GM23248 (cell line): ENCODE measurements at regions not wholly inside any gene's neighbourhood (a gene's known extent, or its start where the extent isn't known, plus 50 kb on each side); places are given as distances from the start of the nearest gene placed in this dataset.
"Not testable (repeated sequence)": the region's sequence is repeated elsewhere in the genome, so short reads cannot be mapped to it uniquely, and the experiment has no call there.

Source experiments
- DNase-seq: peaks from one replicate; pipeline ENCODE4 v3.0.0-alpha.2; 2015
- H2AFZ ChIP-seq: fragments of 200-600 bp; sonication (generic); 2 replicates; pipeline ENCODE4 v1.6.1; 2016; ENCODE audit warnings: antibody characterized with exemption
- H3F3A ChIP-seq: fragments of 200-600 bp; sonication (generic); 2 replicates; pipeline ENCODE4 v1.6.1; 2016; ENCODE audit warnings: mild to moderate bottlenecking, antibody characterized with exemption, mixed run types; ENCODE audit not compliant: insufficient read depth
- H3K27ac ChIP-seq: fragments of 200-600 bp; sonication (generic); 2 replicates; pipeline ENCODE4 v1.5.1; 2016; ENCODE audit warnings: mild to moderate bottlenecking
- H3K27me3 ChIP-seq: fragments of 200-600 bp; sonication (generic); replicated peaks from 2 replicates; pipeline ENCODE4 v1.6.1; 2016; ENCODE audit warnings: mild to moderate bottlenecking; ENCODE audit not compliant: insufficient read depth
- H3K36me3 ChIP-seq: fragments of 200-600 bp; sonication (generic); 2 replicates; pipeline ENCODE4 v1.6.1; 2016; ENCODE audit warnings: low read depth, mild to moderate bottlenecking
- H3K4me1 ChIP-seq: fragments of 200-600 bp; sonication (generic); 2 replicates; pipeline ENCODE4 v1.6.1; 2016; ENCODE audit warnings: mild to moderate bottlenecking; ENCODE audit not compliant: insufficient read depth
- H3K4me2 ChIP-seq: fragments of 200-600 bp; sonication (generic); one replicate; pipeline ENCODE4 v1.6.1; 2016; ENCODE audit warnings: mild to moderate bottlenecking; ENCODE audit not compliant: unreplicated experiment
- H3K4me3 ChIP-seq: fragments of 200-600 bp; sonication (generic); 2 replicates; pipeline ENCODE4 v1.5.1; 2016; ENCODE audit warnings: mild to moderate bottlenecking
- H3K79me2 ChIP-seq: fragments of 200-600 bp; sonication (generic); 2 replicates; pipeline ENCODE4 v1.6.1; 2016; ENCODE audit warnings: mild to moderate bottlenecking; ENCODE audit not compliant: insufficient read depth
- H3K9ac ChIP-seq: fragments of 200-600 bp; sonication (generic); 2 replicates; pipeline ENCODE4 v1.6.1; 2016; ENCODE audit warnings: mild to moderate bottlenecking
- H3K9me2 ChIP-seq: fragments of 200-600 bp; sonication (generic); 2 replicates; pipeline ENCODE4 v1.6.1; 2016; ENCODE audit warnings: mixed run types, mild to moderate bottlenecking, moderate library complexity; ENCODE audit not compliant: insufficient read depth
- H3K9me3 ChIP-seq: fragments of 200-600 bp; sonication (generic); one replicate; pipeline ENCODE4 v1.6.1; 2017; ENCODE audit warnings: low read depth
- H4K20me1 ChIP-seq: fragments of 200-600 bp; sonication (generic); 2 replicates; pipeline ENCODE4 v1.6.0; 2016; ENCODE audit not compliant: insufficient read depth
- EZH2 ChIP-seq: fragments of 200-600 bp; sonication (generic); IDR thresholded peaks from 2 replicates; pipeline ENCODE4 v1.6.1; 2018; ENCODE audit warnings: antibody characterized with exemption, mild to moderate bottlenecking; ENCODE audit not compliant: insufficient read depth, poor library complexity, severe bottlenecking
- EZH2phosphoT487 ChIP-seq: fragments of 200-600 bp; sonication (generic); IDR thresholded peaks from 2 replicates; pipeline ENCODE4 v1.6.1; 2018; ENCODE audit warnings: antibody characterized with exemption, moderate library complexity, mild to moderate bottlenecking, low read depth; ENCODE audit not compliant: insufficient read depth
- WGBS, 2 experiments: methylation state at CpG; one replicate each; pipeline ENCODE4 v1.1.6; 2015 to 2017; ENCODE audit warnings: low lambda C conversion rate in 2 of 2, low coverage in 1 of 2; ENCODE audit errors: missing lambda C conversion rate in 2 of 2; 5-methylcytosine and 5-hydroxymethylcytosine counted together
- in situ Hi-C: fragments of 300-500 bp; cut with MboI; formaldehyde crosslinking; loops from 2 replicates; pipeline ENCODE4 v1.15.0; 2020

DNA sequence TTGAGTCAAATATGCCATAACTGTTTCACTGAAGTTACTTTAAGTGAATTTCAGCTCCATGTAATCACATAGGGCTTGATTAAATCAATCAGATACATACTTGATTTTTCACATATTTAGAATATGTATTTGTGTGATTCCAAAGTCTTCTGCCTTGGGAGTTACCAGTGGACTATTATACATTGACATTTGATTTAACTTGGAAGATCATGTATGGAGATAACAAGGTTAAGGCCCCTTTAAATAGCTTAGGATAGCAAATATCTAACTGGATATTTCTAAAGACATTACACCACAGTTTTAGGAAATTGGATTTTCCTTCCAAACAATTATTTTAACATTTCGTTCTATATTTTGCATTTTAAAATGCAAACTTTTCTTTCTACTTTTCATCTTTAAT, 405.0 kb downstream of the RAP2B start:
- H3K4me1 ChIP-seq: no peaks in the 10 kb centered on the region
- no peak overlapping the region for H3K4me3 ChIP-seq
- H3K27ac ChIP-seq: no peak overlapping the region
- no peaks in the 10 kb centered on the region for H3F3A ChIP-seq
- H3K9me2 ChIP-seq: no peaks in the 10 kb centered on the region
- no peaks in the 10 kb centered on the region for H3K36me3 ChIP-seq
- no peaks in the 10 kb centered on the region for H4K20me1 ChIP-seq
- H3K9me3 ChIP-seq: no peaks in the 10 kb centered on the region
- in situ Hi-C loops: no loop called here
- no peak overlapping the region for H2AFZ ChIP-seq
- 19 to 25% methylated on average over 1 of the region's 1 CpG for WGBS, 2 experiments
- no peak overlapping the region for H3K4me2 ChIP-seq
- H3K27me3 ChIP-seq: no peaks in the 10 kb centered on the region
- no peak for DNase-seq
- H3K79me2 ChIP-seq: no peaks in the 10 kb centered on the region
- TF ChIP-seq EZH2 (no peak), EZH2phosphoT487 (no peak)
- H3K9ac ChIP-seq: no peak overlapping the region

DNA sequence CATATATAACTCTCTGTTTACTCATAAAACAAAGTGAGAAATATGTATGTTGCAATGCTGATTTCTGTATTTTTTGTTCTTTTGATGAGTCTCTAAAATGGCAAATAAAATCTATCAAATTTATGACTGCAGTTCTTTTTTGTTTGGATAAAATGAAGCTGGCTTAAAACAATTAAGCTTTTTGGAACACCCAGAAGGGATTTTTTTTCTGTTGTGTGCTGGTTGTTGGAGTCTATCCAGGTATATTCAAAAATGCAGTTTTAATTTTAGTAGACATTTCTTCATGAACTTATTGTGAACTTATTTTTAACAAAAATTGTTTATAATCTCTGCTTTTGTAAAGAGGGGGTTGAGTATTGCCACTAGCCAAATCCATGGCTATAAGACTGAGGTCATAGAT, 405.5 kb downstream of the RAP2B start:
- H3K9me3 ChIP-seq: no peaks in the 10 kb centered on the region
- H3F3A ChIP-seq: no peaks in the 10 kb centered on the region
- no peaks in the 10 kb centered on the region for H3K4me1 ChIP-seq
- H3K27me3 ChIP-seq: no peaks in the 10 kb centered on the region
- no peaks in the 10 kb centered on the region for H3K79me2 ChIP-seq
- H2AFZ ChIP-seq: no peak overlapping the region
- TF ChIP-seq EZH2: no peak
- no peak for TF ChIP-seq EZH2phosphoT487
- H3K4me3 ChIP-seq: no peak overlapping the region
- H3K4me2 ChIP-seq: no peak overlapping the region
- H3K27ac ChIP-seq: no peak overlapping the region
- H3K9ac ChIP-seq: no peak overlapping the region
- in situ Hi-C loops: no loop called here
- no peaks in the 10 kb centered on the region for H3K36me3 ChIP-seq
- H4K20me1 ChIP-seq: no peaks in the 10 kb centered on the region
- H3K9me2 ChIP-seq: no peaks in the 10 kb centered on the region
- no peak for DNase-seq

DNA sequence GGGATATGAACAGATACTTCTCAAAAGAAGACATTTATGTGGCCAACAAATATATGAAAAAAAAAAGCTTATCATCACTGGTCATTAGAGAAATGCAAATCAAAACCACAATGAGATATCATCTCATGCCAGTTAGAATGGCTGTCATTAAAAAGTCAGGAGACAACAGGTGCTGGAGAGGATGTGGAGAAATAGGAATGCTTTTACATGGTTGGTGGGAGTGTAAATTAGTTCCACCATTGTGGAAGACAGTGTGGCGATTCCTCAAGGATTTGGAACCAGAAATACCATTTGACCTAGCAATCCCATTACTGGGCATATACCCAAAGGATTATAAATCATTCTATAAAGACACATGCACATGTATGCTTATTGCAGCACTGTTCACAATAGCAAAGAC, 408.5 kb downstream of the RAP2B start:
- H3K4me3 ChIP-seq, H3K9me2 ChIP-seq, DNase-seq, H3K79me2 ChIP-seq, H2AFZ ChIP-seq, H3K4me1 ChIP-seq, H3K9ac ChIP-seq, H3F3A ChIP-seq, H3K36me3 ChIP-seq, in situ Hi-C loops, H3K4me2 ChIP-seq, H4K20me1 ChIP-seq, H3K9me3 ChIP-seq, H3K27ac ChIP-seq, H3K27me3 ChIP-seq: not testable (repeated sequence)
- 38 to 57% methylated on average over 1 of the region's 1 CpG for WGBS, 2 experiments

DNA sequence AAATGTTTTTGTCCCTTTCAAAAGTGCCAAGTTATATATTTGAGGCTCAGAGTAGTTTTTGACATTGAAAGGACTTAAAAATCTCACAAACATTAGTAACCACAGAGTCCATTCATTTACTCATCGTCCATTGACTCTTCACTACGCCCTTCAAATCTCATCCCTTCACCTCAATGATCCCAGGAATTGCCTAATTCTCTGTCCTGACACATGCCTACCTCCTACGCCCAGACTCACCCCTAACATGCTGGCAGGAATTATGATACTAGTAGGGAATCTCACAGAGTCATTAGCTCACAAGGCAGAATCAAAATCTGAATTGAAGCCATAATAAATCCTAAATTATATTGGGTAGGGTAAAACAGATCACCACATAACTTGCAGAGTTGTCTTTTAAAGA, 410.1 kb downstream of the RAP2B start:
- no peaks in the 10 kb centered on the region for H3F3A ChIP-seq
- in situ Hi-C loops: no loop called here
- no peak for TF ChIP-seq EZH2phosphoT487
- TF ChIP-seq EZH2: no peak
- no peaks in the 10 kb centered on the region for H3K36me3 ChIP-seq
- no peaks in the 10 kb centered on the region for H3K9me2 ChIP-seq
- no peaks in the 10 kb centered on the region for H3K9me3 ChIP-seq
- H3K9ac ChIP-seq: no peak overlapping the region
- H3K27me3 ChIP-seq: no peaks in the 10 kb centered on the region
- H4K20me1 ChIP-seq: no peaks in the 10 kb centered on the region
- H3K4me3 ChIP-seq: no peak overlapping the region
- no peak overlapping the region for H3K4me2 ChIP-seq
- no peaks in the 10 kb centered on the region for H3K4me1 ChIP-seq
- H3K27ac ChIP-seq: no peak overlapping the region
- no peaks in the 10 kb centered on the region for H3K79me2 ChIP-seq
- peak; percentile 42 for DNase-seq
- no peak overlapping the region for H2AFZ ChIP-seq
- WGBS, 2 experiments: 37 to 45% methylated on average over 3 of the region's 3 CpGs

DNA sequence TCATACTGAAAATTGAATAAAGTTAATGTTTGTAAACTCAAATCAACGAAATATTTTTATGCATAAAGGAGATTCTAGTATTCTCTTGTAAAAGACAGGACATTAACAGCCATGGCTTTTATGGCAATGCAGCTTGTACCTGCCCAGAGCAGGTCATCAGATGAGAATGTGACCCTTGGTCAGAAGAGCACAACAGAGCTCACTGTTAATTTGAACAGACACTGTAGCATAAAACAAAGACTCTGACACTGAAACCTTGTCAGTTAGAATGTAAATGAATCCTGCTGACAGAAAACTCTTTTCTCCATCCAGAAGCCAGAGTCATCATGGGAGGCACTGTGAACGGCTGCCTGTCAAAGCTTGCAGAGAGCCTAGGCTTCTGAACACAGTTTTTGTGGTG, 410.6 kb downstream of the RAP2B start:
- TF ChIP-seq EZH2: no peak
- TF ChIP-seq EZH2phosphoT487: no peak
- in situ Hi-C loops: no loop called here
- no peak overlapping the region for H2AFZ ChIP-seq

More for the DNA sequence above, 410.6 kb downstream of the RAP2B start:
- DNase-seq: no peak
- H3K9me3 ChIP-seq: no peaks in the 10 kb centered on the region
- no peak overlapping the region for H3K4me3 ChIP-seq
- no peaks in the 10 kb centered on the region for H3K79me2 ChIP-seq
- H4K20me1 ChIP-seq: no peaks in the 10 kb centered on the region
- H3K9me2 ChIP-seq: no peaks in the 10 kb centered on the region
- no peaks in the 10 kb centered on the region for H3K36me3 ChIP-seq
- H3K4me2 ChIP-seq: no peak overlapping the region
- H3K9ac ChIP-seq: no peak overlapping the region
- H3F3A ChIP-seq: no peaks in the 10 kb centered on the region
- 39 to 59% methylated on average over 2 of the region's 2 CpGs for WGBS, 2 experiments
- H3K27me3 ChIP-seq: no peaks in the 10 kb centered on the region
- no peak overlapping the region for H3K27ac ChIP-seq
- H3K4me1 ChIP-seq: no peaks in the 10 kb centered on the region
